ENCODE measurements at regions not wholly inside any gene's neighbourhood (a gene's known extent, or its start where the extent isn't known, plus 50 kb on each side); places are given as distances from the start of the nearest gene placed in this dataset.

DNA sequence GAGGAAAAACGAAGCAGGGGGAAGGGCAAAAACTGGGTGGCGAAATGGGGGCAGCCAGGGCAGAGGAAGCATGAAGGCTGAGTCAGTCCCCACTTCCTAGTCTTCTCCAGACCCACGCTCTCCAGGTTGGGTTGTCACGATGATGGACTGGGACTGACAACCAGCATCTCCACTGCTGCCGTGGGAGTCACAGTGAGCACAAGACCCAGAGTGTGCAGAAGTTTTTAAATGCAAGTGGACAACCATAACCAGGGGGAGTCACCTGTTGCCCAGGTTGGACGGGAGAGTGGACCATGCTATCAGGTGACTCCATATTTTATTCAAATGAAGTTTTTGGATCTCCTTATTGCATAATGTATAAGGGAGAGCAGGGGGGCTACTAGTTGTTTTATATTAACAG, 511.4 kb upstream of the ZFP42 start:
- TF ChIP-seq, protein P1, sequence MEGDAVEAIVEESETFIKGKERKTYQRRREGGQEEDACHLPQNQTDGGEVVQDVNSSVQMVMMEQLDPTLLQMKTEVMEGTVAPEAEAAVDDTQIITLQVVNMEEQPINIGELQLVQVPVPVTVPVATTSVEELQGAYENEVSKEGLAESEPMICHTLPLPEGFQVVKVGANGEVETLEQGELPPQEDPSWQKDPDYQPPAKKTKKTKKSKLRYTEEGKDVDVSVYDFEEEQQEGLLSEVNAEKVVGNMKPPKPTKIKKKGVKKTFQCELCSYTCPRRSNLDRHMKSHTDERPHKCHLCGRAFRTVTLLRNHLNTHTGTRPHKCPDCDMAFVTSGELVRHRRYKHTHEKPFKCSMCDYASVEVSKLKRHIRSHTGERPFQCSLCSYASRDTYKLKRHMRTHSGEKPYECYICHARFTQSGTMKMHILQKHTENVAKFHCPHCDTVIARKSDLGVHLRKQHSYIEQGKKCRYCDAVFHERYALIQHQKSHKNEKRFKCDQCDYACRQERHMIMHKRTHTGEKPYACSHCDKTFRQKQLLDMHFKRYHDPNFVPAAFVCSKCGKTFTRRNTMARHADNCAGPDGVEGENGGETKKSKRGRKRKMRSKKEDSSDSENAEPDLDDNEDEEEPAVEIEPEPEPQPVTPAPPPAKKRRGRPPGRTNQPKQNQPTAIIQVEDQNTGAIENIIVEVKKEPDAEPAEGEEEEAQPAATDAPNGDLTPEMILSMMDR (IDR thresholded peaks at IDR 0.05), result no peak
- no peak for TF ChIP-seq POLR2A (IDR thresholded peaks at IDR 0.05)

Data from body of pancreas (tissue), 4 donors.